ENCODE measurements at regions not wholly inside any gene's neighbourhood (a gene's known extent, or its start where the extent isn't known, plus 50 kb on each side); places are given as distances from the start of the nearest gene placed in this dataset.
"Not testable (repeated sequence)": the region's sequence is repeated elsewhere in the genome, so short reads cannot be mapped to it uniquely, and the experiment has no call there.

DNA sequence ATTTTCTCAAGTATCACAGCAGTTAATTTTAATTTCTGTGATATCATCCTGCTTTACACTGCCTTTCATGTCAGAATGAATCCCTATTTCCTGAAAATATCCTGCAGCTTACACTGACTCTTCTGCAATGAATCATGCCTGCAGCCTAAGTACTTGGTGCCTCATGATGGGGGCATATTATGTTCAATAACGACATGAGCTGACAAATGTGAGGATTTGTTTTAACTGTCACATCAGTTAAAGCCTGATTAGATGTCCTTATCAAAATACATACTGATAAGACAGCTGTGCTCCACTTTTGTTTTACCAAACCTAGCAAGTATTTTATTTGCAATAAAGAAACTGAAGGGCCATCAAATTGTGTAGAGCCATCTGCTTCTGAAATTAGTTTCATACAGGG lies 359.9 kb upstream of the AGA start:
- DNase-seq (ENCODE audit: low spot score), result peak; percentile 13

DNA sequence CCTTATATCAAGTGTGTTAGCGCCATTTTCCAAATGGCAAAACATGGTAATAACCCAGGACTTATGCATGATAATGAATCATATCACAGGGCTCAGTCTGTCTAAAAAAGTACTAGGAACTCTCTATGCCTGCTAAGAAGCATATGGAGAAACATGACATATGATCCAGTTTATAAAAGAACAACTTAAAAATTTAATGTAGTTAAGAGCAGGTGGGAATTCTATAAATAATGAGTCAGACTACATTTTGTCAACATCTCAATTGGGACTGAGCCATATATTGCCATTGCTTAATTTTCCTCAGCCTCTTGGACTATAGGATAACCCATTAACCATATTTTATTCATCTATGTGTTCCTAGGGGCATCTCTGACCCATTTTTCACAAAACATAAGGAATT lies 360.4 kb upstream of the AGA start:
- no peak for DNase-seq (ENCODE audit: low spot score)

DNA sequence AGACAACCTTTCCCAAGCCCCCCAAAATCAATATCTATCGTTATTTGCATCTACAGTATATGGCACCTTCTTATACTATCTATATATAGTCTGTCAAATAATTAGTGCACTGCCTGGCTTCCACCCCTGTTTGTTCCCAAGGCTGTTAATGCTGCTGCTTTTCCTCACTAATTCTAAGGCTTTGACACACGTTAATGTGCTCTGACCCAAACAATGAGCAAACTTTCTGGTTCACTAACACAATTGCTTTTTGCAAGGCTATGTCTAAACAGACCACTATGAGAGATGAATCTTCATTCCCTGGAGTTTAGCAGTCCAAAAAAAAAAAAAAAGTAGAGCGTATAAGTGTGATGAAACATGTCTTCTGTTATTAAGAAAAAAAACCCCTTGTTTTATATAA lies 360.9 kb upstream of the AGA start:
- no peak for DNase-seq (ENCODE audit: low spot score)

DNA sequence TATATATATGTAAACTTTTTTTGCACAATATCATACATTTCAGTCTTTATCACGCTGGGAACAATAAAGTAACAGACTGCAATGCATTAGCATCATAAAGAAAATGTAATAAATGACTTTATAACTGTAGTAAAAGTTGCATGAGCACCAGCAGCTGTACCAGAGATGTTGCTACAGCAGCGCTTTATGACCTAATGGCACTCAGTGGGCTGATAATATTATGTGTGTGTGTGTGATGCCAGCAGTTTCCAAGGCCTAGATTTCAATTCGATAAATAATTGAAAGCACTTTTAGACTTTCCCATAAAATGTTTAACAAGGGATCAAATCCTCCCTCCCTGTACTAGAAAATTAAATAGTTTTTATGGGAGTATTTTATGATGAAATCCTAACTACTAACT lies 367.6 kb upstream of the AGA start:
- no peak for DNase-seq (ENCODE audit: low spot score)

DNA sequence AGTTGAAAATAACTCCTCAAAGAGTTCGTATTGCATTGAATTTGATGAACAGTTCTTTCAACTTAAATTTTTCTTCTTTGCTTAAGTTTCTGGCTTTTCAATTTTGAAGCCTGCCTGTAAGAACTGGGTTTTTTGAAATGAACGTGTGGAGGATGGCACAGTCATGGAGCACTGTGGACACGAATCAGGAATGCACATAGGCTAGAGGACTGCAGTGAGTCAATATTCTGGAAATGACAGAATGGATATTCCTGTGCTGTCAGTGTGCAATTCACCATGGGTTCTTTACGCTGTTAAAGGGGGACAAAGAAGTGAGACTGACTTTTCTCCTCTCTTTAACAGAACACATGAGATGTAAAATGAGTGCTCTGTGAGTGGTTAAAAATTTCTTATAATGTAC lies 368.0 kb upstream of the AGA start:
- DNase-seq (ENCODE audit: low spot score), result no peak

DNA sequence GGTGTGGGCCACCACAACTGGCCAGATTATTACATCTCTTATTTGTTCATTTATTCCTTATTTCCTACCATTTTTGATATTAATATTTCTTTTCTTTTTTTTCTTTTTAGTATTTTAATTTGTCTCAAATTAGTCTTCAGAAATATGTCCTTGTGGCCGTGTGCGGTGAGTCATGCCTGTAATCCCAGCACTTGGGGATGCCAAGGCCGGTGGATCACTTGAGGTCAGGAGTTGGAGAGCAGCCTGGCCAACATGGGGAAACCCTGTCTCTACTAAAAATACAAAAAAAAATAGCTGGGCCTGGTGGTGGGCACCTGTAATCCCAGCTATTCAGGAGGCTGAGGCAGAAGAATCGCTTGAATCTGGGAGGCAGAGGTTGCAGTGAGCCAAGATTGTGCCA lies 376.2 kb upstream of the AGA start:
- not testable (repeated sequence) for DNase-seq (ENCODE audit: low spot score)

DNA sequence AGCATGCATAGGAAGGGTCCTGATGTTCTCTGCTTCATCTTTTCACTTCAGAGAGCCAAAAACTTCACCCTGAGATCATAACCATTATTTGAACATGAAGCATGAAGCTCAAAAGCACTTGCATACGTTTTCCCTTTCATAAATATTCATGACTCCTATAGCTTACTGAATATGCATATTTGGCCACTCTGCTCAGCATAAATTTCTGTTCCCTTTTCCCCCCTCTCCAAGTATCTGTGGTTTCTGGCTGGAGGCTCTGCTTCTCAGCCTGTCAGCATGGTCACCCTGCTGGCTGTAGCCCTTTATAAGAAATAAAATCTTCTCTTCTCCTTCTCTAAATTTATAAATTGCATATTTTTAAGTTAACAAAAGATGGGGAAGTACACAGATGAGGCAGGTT lies 384.7 kb upstream of the AGA start:
- no peak for DNase-seq (ENCODE audit: low spot score)

DNA sequence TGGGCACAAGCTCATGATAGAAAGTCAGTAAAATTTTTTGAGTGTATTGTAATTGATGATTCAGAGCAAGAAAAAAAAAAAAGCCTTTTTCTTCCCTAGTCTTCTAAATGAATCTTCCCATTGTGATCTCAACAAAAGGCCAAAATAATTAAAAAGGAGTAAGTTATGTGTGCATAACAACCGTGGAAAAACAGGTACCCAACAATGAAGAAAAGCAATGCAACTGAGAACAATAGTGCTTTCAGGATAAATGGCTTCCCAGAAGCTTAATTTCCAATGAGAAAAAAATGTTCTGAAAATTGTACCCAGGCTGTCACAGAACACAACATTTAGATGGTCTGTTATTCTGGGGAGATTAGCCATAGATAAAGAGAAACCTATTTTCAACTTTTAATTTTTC lies 399.0 kb upstream of the AGA start:
- no peak for DNase-seq (ENCODE audit: low spot score)

DNA sequence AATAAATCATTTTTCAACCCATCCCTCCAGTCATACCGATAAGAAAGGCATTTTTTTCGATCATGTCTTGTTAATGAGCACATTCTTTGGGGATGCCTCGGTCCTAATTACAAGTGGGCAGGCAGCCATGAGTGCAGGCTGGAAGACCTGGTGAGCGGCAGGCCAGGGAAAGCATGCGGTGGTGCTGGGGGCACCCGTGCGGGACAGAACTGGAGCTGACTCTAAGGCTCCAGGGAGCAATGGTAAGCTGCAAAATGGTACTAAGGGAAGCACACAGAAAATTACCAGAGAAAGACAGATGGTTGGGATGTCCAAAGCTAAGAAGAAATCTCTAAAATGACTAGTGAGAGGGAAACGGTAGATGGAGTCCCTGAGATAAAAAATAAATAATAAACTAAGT lies 411.0 kb upstream of the AGA start:
- DNase-seq (ENCODE audit: low spot score), result no peak

DNA sequence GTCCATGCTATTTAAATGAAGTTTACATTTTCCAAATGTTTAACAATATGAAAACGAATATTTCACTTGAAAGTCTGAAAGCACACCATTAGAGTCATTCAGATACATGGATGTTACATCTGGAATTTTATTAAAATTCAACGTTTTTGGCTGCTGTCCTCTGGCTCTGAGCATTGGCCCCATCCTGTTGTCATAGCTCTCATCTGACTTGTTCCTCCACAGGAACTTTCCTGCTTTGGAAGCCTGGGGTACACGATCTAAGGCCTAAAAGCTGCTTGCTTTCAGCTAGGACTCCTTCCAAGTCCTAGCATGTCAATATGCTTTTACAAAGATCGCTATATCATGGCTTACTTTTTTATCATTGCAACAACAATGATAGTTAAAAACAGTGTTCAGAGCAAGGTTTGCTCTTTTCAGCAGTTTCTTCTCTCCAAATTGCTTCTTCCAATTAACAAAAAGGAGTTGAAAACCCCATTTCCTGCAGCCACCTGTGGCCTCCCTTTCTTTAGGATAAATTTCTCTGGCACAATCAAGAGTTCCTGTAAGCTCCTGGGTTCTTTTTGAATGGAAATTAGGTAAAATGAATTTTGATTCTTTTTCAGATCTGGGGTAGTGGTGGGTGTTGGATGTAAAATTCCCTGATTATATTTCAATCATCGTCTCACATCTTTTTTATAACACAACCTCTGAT lies 413.4 kb upstream of the AGA start:
- DNase-seq (ENCODE audit: low spot score), result no peak

DNA sequence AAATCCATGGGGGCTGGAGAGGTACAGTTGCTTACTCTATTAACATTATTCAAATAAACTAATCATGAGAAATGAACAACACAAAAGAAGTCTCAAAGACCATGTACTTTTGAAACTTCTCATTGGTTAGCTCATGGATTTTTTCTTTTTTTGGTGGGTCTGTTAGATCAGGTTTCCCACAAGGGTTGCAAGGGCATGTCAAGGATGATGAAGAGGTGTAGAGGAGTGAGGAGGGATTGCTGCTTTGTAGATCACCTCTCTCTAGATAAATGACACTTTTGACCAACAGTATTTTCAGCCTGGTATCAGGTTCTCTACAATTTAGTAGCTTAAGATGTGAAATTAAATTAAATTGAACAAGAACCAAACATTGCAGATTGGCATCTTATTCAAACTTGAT lies 417.9 kb upstream of the AGA start:
- DNase-seq (ENCODE audit: low spot score), result no peak

DNA sequence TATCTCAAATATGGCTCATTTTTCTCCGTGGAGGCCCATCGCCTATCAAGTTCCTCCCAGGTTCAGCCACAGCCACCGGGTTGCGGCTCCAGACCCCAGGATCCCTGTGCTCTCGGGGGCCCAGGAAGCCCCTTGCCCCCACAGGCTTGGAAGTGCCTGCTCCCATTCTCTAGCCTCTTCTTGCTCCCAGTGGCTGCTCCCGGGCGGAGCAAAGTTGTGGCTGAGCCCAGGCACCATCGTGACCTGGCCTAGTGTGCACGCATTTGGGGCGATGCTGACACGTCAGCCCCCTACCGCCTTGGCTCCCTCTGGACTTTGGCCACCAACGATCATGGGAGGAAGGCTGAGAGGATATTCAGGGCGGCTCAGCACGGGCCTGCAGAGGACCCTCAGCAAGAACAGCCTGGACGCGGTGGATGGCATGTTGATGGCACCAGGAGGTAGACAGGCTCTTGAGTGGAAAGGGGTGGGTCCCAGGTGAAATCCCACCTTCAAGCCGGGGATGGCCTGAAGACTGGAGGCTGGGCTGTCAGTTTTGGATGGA lies 419.4 kb upstream of the AGA start:
- no peak for DNase-seq (ENCODE audit: low spot score)

DNA sequence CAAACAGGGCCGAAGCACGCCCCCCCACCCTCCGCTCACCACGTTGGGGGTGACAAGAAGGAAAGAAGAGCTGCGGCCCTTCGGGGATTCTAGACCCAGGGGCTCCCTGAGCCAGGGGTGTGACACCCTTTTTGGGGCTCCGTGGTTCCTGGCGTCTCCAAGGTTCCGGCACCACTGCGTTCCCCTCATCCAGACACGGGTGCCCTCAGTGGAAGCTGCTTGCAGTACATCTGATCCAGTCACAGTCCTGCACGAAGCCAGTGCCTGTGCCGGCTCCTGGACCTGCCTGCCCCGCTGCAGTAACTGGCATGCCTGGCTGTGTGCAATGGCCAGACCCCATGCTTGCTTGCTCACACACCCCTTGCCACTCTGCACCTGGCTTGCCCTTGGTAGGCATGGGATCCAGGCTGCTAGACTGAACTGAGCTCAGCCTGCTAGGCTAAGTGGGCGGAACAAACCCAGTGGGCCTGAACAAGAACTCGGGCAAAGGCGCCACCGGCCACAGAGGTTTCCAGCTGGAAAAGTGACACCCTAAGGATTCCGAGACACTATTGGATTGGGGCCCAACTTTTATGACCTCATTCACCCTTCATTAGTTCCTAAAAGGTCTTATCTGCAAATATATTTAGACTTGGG lies 420.4 kb upstream of the AGA start:
- no peak for DNase-seq (ENCODE audit: low spot score)

DNA sequence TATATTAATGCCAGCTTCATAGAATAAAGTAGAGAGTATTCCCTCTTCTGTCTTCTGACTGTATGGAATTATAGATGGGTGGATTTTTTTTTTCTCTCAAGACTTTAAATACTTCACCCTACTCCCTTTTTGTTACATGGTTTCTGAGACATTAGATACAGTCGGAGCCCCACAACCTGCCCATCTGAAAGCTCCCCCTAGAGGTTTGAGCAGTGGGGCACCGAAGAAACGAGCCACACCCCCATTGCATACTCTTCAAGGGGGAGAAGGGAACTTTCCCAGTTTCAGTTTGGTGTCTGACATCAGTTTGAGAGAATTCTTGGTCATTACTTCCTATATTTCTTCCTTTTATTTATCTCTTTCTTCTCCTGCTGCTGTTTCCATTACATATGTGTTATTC lies 437.6 kb upstream of the AGA start:
- DNase-seq (ENCODE audit: low spot score), result no peak

DNA sequence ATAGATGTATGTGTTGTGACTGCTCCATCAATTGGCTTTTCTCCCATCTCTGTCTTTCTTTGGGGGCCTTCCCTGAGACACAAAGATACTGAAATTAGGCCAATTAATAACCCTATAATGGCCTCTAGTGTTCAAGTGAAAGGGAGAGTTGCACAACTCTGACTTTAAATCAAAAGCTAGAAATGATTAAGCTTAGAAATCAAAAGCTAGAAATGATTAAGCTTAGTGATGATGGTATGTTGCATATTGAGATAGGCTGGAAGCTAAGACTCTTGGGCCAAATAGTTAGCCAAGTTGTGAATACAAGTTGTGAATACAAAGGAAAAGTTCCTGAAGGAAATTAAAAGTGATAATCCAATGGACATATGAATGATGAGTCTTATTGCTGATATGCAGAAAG lies 452.9 kb upstream of the AGA start:
- DNase-seq (ENCODE audit: low spot score), result no peak

DNA sequence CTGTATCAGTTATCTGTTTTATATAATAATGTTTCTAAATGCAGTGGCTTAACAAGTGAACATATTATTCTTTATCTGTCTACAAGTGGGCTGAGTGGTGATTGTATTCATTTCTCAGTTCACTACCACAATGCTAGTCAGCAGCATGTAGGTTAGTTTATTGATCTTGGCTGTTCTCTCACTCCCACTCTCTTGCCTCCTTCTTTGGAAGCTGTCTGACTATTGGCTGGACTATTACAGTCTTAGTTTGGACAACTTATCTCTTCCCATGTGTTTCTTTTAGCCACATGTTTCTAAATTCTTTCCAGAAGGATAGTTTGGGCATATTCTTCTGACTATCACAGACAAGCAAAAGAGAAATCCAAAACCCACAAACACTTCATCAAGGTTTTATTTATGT lies 459.5 kb upstream of the AGA start:
- no peak for DNase-seq (ENCODE audit: low spot score)

DNA sequence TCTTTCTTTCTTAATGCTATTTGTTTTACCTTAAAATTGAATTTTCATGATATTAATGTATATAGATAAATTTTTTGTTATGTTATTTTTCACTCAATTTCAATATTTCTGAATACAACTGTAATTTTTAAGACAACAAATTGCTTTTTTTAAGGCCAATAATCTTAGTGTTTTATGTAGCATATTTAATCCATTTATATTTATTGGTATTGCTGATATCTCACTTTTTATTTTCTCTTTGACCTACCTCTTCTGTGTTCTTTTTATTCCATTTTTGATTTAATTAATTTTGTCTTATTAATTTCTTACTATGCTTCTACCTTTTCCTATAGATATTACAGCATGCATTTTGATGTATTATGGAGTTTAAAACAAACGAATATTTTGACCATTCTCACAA lies 460.1 kb upstream of the AGA start:
- DNase-seq (ENCODE audit: low spot score), result no peak

DNA sequence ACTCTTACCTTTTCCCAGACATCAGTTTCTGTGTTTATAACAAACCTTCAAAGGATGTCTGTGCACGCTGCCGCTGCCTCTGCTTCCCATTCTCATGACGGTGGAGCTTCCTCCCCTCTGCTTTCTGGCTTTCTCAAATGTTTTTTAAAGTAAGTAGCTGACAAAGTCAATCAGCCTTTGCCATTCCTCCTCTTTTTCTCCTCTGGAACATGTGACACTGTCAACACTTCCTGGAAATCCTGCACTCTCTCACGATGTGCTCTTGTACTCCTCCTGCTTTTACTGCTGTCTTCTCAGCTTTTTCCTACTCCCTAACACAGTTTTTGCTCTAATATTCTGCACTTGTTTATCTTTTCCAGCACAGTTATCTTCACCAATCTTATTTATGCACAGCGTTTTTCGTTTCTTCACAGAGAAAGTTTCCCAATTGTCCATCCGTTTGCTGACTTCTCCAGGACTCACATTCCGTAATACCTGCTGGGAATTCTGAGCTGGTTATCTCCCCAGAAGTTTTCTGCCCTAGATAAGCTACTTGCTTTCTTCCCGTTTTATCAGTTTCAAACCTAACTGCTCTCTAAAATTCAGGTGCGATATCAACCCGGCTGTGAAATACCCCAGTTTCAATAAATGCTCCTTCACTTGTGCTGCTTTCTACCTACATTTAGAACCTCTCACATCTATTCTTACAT lies 465.6 kb upstream of the AGA start:
- peak; percentile 65 for DNase-seq (ENCODE audit: low spot score)

DNA sequence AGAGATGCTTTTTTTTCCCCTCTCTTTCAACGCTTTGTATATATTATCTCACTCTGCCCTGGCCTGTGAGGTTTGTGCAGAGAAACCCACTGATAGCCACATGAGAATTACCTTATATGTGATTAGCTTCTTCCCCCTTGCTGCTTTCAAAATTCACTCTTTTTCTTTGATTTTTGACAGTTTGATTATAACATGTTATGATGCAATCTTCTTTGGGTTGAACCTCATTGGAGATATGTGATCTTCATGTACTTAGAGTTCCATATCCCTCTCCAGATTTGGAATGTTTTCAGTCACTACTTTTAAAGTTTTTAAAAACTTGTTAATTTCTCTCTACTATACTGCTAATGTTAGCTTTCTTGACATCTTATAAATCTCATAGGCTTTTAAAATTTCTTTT lies 479.5 kb upstream of the AGA start:
- no peak for DNase-seq (ENCODE audit: low spot score)

DNA sequence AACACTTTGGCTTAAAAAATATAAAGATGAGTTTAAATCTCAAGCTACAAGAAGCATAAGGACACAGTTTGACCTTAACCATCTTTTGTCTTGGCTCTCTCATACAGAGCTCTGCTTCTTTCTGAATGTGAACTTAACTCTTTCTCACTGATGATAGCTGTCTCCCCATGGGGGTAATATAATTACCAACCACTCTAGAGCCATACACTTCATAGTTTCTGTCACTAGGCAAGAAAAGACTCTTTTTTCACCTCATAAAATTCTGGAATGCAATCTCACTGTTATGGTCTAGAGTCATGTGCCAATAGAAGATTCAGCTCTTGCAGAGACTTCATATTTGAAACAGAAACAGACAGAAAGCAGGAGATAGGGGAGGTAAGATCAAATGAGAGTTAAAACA lies 481.7 kb upstream of the AGA start:
- DNase-seq (ENCODE audit: low spot score), result no peak

DNA sequence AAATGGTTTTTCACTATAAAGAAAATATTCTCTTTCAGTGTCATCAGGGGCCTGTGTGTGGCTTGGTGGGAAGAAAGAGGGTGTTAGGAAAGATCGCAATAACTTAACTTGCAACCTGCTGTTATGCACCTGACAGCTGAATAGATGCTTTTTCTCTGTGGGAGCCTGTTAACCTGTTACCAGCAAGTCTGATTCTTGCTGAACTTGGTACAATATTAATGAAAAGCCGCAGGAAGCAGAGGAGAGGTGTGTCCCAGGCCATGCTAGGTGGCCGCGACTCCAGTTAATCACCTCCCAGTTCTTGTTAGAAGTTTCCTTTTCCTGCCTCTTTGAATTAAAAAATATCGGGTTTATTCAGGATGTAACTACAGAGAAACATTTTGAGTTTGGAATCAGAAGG lies 494.8 kb upstream of the AGA start:
- no peak for DNase-seq (ENCODE audit: low spot score)

DNA sequence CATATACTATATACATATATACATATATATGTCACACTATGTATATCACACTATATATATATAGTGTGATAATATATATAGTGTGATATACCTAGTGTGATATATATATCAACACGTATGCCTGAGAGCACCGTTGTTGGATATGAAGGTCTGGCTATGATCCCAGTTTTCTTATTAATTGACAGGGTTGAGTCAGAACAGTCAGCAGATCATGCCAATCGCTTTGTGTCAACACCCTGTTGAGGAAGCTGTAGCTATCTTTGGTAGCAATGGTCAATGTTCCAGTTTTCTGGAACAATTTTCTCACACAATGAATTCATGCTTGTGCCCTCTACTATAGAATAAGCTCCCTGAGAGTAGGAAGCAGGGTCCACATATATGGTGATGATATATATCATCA lies 496.0 kb upstream of the AGA start:
- DNase-seq (ENCODE audit: low spot score), result no peak

DNA sequence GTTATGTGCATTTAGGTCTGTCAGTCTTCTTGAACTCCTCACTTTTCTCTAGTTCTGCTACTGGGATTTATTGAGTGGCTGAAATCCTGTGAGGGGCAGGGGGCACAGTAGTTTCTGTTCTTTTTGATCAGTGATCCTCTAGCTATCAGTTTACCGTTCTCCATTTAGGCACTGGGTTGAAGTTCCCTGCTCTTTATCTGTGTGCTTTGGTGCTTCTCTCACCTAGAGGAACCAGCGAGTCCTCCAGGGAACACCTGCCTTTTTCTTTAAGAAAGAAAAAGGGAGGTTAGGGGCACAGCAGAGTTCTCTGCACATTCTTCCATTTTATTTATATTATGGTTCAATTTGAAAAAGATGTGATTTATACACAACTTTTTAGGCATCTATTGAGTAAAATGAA lies 503.0 kb upstream of the AGA start:
- no peak for DNase-seq (ENCODE audit: low spot score)
